ENCODE measurements at regions not wholly inside any gene's neighbourhood (a gene's known extent, or its start where the extent isn't known, plus 50 kb on each side); places are given as distances from the start of the nearest gene placed in this dataset.

- DNase-seq (ENCODE audit: low read depth), result no peak
- H3K4me3 ChIP-seq (ENCODE audit: control insufficient read depth, low read depth, low read length), result no peak overlapping the region
- no peak for TF ChIP-seq CTCF (IDR thresholded peaks at IDR 0.05; ENCODE audit: control insufficient read depth, insufficient read depth, low read depth, low read length, missing control alignments)
Measured at GRCh38 chr3:72547183-72547582, 301.1 kb downstream of the SHQ1 start.

GRCh38 chr3:72544239-72544638, 304.0 kb downstream of the SHQ1 start:
- no peak for TF ChIP-seq CTCF (IDR thresholded peaks at IDR 0.05; ENCODE audit: control insufficient read depth, insufficient read depth, low read depth, low read length, missing control alignments)
- no peak overlapping the region for H3K4me3 ChIP-seq (ENCODE audit: control insufficient read depth, low read depth, low read length)
- no peak for DNase-seq (ENCODE audit: low read depth)

- no peak overlapping the region for H3K4me3 ChIP-seq (ENCODE audit: control insufficient read depth, low read depth, low read length)
- DNase-seq (ENCODE audit: low read depth), result no peak
- no peak for TF ChIP-seq CTCF (IDR thresholded peaks at IDR 0.05; ENCODE audit: control insufficient read depth, insufficient read depth, low read depth, low read length, missing control alignments)
Measured at GRCh38 chr3:72543246-72543645, 305.0 kb downstream of the SHQ1 start.

GRCh38 chr3:72542781-72543180, 305.5 kb downstream of the SHQ1 start:
- TF ChIP-seq CTCF (IDR thresholded peaks at IDR 0.05; ENCODE audit: control insufficient read depth, insufficient read depth, low read depth, low read length, missing control alignments), result no peak
- no peak overlapping the region for H3K4me3 ChIP-seq (ENCODE audit: control insufficient read depth, low read depth, low read length)

GRCh38 chr3:72539856-72540255, 308.4 kb downstream of the SHQ1 start:
- no peak for TF ChIP-seq CTCF (IDR thresholded peaks at IDR 0.05; ENCODE audit: control insufficient read depth, insufficient read depth, low read depth, low read length, missing control alignments)
- no peak overlapping the region for H3K4me3 ChIP-seq (ENCODE audit: control insufficient read depth, low read depth, low read length)
- no peak for DNase-seq (ENCODE audit: low read depth)

More at GRCh38 chr3:72542781-72543180, 305.5 kb downstream of the SHQ1 start:
- DNase-seq (ENCODE audit: low read depth), result no peak

GRCh38 chr3:72538070-72538745, 310.0 kb downstream of the SHQ1 start:
- DNase-seq (ENCODE audit: low read depth), result no peak
- TF ChIP-seq CTCF (IDR thresholded peaks at IDR 0.05; ENCODE audit: control insufficient read depth, insufficient read depth, low read depth, low read length, missing control alignments), result no peak
- H3K4me3 ChIP-seq (ENCODE audit: control insufficient read depth, low read depth, low read length), result no peak overlapping the region

Measured in AG09309 (cell line).